NCI-H82 treated with DMSO at 0.1 percent for 48 hours (cell line): ENCODE measurements at regions not wholly inside any gene's neighbourhood (a gene's known extent, or its start where the extent isn't known, plus 50 kb on each side); places are given as distances from the start of the nearest gene placed in this dataset.
"Not testable (repeated sequence)": the region's sequence is repeated elsewhere in the genome, so short reads cannot be mapped to it uniquely, and the experiment has no call there.

Experiments
- DNase-seq: peaks from one replicate; lab custom pipeline; 2025; ENCODE audit not compliant: unreplicated experiment; lab: John Stamatoyannopoulos, UW

- not testable (repeated sequence) for DNase-seq
Measured at GRCh38 chr13:21261487-21262216, 85.2 kb downstream of the MRPL57 start.

GRCh38 chr13:21263909-21264308 lies 87.5 kb downstream of the MRPL57 start:
- not testable (repeated sequence) for DNase-seq

GRCh38 chr13:21268485-21268884 lies 92.0 kb downstream of the MRPL57 start:
- DNase-seq = not testable (repeated sequence)

GRCh38 chr13:21272439-21272838 lies 96.0 kb downstream of the MRPL57 start:
- not testable (repeated sequence) for DNase-seq

GRCh38 chr13:21274457-21274856 lies 98.0 kb downstream of the MRPL57 start:
- DNase-seq = not testable (repeated sequence)

- no peak for DNase-seq
Measured at GRCh38 chr13:21282065-21282464, 105.6 kb downstream of the MRPL57 start.

- no peak for DNase-seq
Measured at GRCh38 chr13:21287331-21287907, 111.0 kb downstream of the MRPL57 start.

- no peak for DNase-seq
Measured at GRCh38 chr13:21289475-21289874, 113.0 kb downstream of the MRPL57 start.

- DNase-seq = not testable (repeated sequence)
Measured at GRCh38 chr13:21290442-21291002, 114.1 kb downstream of the MRPL57 start.

- DNase-seq = no peak
Measured at GRCh38 chr13:21291840-21292239, 115.4 kb downstream of the MRPL57 start.

GRCh38 chr13:21296991-21297390 lies 120.5 kb downstream of the MRPL57 start:
- DNase-seq = peak; percentile 34

GRCh38 chr13:21297447-21297846 lies 121.0 kb downstream of the MRPL57 start:
- DNase-seq = peak; percentile 35

- DNase-seq = peak; percentile 89
Measured at GRCh38 chr13:21297914-21298831, 121.7 kb downstream of the MRPL57 start.

GRCh38 chr13:21304256-21304655 lies 127.8 kb downstream of the MRPL57 start:
- DNase-seq = no peak

GRCh38 chr13:21306300-21307073 lies 130.0 kb downstream of the MRPL57 start:
- not testable (repeated sequence) for DNase-seq

GRCh38 chr13:21307158-21307557 lies 130.7 kb downstream of the MRPL57 start:
- not testable (repeated sequence) for DNase-seq

GRCh38 chr13:21308906-21309305 lies 132.4 kb downstream of the MRPL57 start:
- DNase-seq = no peak

GRCh38 chr13:21309542-21310172 lies 133.2 kb downstream of the MRPL57 start:
- DNase-seq = no peak

GRCh38 chr13:21310220-21310619 lies 133.8 kb downstream of the MRPL57 start:
- no peak for DNase-seq

GRCh38 chr13:21314976-21315375 lies 138.5 kb downstream of the MRPL57 start:
- not testable (repeated sequence) for DNase-seq
